Left kidney (tissue), 1 donor: ENCODE measurements at regions not wholly inside any gene's neighbourhood (a gene's known extent, or its start where the extent isn't known, plus 50 kb on each side); places are given as distances from the start of the nearest gene placed in this dataset.
"Not testable (repeated sequence)": the region's sequence is repeated elsewhere in the genome, so short reads cannot be mapped to it uniquely, and the experiment has no call there.

ENCODE experiments used
- DNase-seq: peaks from one replicate; pipeline ENCODE4 v3.0.0-alpha.2; 2013

DNA sequence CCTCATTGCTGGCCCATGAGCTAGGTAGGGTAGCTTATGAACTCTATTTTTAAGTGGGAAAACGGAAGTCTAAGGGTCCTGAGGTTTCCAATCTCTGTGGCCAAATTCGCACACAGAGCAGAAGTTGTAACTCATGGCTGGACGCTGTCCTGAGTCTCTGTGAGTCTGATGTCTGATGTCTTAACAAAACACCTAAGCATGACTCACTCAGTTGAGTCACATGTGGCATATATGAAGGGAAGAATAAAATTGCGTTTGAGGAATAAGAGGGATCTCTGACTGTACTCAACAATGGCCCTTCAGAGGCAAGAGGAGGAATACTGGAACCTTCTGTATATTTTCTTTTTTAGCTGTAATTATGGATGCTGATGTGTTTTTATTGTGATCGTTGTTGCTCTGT, 569.7 kb downstream of the RIT2 start:
- no peak for DNase-seq

DNA sequence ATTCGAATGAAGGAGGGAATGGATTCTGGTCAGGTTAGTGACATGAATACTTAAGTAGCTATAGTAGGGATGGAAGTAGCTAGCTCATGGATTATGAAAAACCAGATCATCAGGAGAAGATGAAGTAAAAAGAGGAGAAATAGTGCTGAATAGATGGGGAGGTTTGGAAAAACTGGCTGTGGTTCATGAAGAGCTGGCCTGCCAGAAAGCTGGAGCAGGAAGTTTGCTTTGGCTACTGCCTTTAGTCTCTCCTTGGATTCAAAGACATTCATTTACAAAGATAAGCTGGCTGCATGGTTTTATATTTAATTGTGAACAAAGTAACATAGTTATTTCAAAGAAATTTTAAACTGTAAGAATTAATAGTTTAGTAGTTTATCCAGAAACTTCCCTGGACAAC, 567.0 kb downstream of the RIT2 start:
- DNase-seq: no peak

DNA sequence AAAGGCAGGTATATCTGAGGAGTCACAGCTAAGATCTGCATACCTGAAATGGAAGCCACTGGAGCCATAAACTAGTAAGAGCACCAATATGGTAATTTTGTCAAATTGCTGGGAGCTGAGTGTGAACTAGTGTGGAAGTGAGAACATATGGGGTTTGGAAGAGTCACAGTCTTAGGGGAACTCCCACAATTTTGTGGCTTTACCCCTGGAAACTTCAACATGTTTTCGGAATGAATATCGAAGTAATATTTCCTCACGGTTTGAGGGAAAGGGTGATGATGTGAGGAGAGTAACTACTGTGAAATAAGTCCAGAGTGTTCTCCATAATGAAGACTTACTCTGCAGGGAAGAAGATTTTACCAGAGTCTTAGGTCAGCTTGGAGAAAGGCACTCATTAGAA, 565.9 kb downstream of the RIT2 start:
- DNase-seq: no peak

DNA sequence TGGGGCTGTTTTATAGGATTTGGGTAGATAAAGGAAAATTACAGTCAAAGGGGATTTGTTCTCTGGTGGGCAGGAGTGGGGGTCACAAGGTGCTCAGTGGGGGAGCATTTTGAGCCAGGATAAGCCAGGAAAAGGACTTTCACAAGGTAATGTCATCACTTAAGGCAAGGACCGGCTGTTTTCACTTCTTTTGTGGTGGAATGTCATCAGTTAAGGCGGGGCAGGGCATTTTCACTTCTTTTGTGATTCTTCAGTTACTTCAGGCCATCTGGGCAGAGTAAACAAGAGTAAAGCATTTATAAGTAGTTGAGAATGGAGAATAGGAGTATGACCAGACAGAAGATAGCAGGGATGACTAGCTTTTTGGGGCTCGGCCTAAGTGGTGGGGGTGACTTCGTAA, 562.9 kb downstream of the RIT2 start:
- DNase-seq: not testable (repeated sequence)

DNA sequence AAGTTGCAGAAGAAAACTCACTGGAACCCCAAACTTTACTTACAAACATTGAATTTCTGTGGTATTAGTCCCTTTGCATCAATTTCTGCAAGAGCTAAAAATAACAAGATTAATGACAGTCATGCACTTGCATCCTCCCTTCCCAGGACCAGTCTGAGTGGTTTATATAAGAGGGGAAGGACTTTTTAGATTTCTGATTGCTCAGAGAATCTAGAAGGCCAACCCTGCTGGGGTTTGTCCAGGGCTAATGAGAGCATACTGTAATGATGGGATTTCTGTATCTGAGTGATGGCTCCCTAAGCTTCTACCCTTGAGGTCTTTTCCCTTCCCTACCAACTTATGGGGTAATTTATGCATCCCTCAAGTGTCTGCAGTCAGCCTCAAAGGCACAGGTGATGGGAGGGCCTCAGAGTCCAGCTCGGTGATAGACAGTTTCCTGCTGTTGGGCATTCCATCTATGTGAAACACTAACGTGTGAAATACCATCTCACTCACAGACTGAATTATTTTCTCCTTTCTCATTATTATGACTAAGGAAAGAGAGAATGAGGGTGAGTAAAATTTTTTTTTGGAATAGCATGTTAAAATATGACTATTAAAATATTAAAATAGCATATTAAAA, 556.3 kb downstream of the RIT2 start:
- DNase-seq: no peak

DNA sequence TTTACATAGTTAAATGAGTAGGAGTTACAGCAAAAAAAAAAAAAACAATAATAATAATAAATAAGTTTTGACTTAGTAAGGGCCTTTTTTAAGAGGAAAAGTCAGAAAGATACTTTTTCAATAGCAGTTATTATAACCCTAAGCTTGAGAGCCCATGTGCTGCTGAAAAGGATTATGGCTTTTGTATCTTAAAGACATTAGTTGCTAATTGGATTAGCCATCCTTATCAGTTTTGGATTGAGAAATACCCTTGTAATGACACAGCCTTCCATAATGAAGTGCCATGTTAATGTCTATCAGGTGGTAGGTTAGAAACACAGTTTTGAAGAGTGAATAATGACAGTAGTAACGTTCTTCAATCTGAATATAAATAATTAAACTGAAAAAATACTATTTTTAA, 554.0 kb downstream of the RIT2 start:
- no peak for DNase-seq

DNA sequence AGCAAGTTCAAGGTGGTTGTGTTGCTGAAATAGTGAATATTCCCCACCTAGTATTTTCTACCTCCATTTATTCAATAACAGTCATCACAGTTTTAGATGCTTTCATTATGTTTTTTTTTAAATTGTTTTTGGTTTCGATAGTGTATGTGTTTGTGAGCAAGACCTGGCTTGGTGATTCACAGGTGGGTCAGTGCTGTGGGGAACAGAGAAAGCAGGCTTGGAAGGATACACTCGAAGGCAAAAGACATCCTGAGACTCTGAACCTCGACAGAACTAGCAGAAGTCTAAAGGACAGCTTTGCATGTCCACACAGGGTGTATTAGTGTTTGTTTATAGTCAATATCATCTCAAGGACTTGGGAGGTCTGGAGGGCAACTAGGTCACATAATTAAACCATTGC, 551.5 kb downstream of the RIT2 start:
- DNase-seq: no peak

DNA sequence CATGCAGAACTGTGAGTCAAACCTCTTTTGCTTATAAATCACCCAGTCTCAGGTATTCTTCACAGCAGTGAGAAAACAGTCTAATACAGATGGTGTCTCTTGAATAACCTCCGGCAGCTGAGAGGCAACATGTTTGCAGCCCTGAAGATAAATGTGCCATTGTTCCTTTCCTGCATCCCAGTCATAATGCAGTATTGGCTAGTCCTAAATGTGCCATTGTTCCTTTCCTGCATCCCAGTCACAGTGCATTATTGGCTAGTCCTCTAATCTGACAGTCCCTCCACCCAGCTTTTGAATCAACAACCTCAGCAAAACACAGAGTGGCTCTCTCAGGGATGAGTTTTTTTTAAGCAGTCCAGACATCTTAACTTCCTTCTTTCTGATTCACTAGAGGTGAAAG, 550.7 kb downstream of the RIT2 start:
- DNase-seq: no peak

DNA sequence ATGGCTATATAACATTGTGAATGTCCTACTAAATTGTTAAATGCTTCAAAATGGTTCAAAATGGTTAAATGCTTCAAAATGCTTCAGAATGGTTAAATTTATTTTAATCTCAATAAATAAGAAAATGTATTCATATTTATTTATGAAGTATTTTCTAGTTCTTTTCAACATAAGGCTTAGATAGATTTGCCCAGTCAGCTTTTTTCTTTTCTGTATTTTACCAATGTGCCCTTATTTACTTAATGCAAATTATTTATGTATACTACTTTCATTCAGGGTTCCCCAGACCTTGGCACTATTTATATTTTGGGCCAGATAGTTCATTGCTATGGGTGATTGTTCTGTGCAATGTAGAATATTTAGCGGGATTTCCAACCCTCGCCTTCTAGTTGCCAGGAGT, 546.7 kb downstream of the RIT2 start:
- DNase-seq: no peak

DNA sequence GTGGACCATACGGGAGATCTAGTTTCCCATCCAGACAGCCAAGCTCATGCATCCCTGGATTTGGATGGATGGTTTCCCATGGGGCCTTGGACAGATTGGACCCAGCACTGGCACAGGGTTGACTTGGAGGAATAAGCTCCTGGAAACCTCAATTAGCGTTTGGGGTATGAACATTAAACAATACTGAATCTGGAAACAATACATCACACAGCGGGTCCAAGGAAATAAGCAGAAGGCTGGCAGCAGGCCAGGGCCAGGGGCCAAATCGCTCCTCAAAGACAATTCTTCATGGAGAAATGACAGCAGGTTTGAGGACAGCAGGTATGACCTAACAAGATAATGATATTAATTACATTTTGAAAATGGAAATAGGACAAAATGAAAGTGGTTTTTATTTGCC, 540.6 kb downstream of the RIT2 start:
- no peak for DNase-seq

DNA sequence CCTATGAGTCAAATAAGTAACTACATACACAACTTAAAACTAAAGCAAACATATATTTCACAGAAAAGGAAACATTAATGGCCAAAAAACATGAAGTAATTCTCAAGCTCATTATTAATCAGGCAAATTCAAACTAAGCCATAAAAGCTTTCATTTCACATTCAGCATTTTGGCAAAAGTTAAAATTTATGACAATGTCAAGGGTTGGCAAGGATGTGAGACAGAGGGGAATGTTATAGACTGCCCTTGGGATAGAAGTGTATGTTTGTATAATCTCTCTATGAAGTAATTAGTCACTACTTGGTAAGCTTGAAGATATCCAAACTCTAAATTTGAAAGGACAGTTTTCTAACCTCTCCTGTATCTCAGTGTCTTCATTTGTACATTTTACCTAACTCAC, 539.4 kb downstream of the RIT2 start:
- DNase-seq: no peak

DNA sequence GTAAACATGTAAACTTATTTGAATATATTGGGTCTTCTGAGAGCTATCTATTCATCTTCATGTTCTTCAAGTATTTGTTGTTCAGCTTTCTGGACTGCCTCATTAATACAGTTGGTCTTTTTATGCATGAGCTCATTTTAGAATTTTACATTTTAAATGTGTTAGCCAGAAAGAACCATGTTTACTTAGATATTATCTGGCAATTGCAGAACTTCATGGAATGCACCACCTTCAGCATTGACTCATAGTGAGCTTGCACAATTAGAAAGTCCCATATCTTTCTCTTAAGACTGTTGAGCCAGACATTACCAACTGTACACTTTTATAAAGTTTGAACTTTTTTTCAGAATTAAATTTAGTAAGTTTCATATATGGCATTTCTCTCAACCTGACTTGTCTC, 536.7 kb downstream of the RIT2 start:
- DNase-seq: no peak

DNA sequence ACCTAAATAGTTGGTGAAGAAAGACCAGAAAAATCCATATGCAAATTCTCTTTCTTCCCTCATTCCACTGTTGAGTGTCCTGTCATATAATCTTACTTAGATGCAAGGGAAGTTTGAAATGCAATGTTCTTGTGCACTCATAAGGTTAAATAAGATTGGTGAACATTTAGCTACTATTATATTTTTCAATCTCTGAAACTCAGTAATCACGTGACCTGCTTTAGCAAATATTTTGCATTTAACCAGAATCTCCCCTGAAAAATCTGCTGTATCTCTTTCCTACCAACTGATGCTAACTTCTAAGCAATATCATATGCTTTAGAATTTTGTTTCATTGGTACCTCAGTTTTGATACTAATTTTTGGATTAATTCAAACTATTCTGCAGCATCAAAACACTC, 533.2 kb downstream of the RIT2 start:
- DNase-seq: no peak

DNA sequence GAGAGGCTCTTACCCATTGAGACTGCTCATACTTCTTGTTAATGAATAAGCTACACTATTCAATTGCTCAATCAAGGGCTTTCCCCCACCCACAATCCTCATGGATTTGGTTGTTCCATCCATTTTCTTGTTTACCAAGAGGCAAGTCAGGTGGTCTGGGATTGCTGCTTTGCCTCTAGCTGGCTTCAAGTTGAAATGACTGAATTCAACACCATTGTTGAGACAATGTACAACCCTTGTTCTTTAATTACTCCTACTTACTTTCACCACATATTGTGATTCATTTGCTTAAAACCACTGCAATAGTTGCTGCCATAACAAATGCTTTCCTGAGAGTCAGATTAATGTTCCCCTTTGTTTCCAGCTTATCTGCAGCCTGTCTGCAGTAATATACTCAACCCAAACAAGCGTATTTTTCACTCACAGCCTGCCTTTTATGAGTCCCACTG, 532.2 kb downstream of the RIT2 start:
- DNase-seq: no peak

DNA sequence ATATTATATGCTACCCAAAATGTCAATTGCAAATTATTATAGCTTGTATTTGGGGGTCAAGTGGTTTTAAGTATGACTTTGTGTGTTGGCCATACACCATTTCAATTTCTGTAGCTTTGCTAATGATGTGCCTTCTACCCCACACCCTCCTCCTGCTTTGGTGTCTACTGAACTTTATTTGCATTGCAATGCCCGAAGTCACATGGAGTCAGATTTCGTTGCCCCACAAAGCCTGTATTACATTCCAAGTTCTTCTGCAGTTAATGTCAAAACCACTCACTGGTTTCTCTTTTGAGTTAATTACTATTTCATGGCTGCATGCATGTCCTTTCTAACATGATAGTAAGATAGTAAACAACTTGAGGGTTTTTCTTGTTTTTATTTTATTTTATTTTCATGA, 528.9 kb downstream of the RIT2 start:
- DNase-seq: no peak

DNA sequence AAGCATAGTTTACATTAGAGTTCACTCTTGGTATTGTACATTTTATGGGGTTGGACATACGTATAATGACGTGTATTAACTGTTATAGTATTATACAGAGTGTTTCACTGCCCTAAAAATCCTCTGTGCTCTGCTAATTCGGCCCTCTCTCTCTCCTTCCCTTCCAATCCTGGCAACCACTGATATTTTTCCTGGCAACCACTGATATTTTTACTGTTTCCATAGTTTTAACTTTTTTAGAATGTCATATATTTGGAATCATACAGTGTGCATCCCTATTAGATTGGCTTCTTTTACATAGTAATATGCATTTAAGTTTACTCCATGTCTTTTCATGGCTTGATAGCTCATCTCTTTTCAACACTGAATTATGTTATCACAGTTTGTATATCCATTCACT, 526.7 kb downstream of the RIT2 start:
- DNase-seq: no peak

DNA sequence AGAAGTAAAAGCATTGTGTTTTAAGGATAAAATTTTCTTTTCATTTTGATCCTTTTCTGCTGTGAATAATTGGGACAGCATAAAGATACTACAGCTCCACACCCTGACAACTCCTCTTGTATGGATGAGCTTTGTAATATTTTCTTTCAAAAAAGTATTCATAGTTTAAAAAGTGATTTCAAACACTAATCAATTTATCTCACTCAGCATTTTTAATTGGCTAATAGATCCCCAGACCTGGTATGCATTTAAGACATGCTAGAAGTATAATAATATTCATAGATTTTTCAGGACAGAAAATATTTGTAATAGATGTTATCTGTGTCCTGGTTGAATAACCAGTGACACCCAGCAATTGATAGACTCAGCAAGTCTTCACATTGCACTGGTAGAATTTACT, 510.7 kb downstream of the RIT2 start:
- no peak for DNase-seq

DNA sequence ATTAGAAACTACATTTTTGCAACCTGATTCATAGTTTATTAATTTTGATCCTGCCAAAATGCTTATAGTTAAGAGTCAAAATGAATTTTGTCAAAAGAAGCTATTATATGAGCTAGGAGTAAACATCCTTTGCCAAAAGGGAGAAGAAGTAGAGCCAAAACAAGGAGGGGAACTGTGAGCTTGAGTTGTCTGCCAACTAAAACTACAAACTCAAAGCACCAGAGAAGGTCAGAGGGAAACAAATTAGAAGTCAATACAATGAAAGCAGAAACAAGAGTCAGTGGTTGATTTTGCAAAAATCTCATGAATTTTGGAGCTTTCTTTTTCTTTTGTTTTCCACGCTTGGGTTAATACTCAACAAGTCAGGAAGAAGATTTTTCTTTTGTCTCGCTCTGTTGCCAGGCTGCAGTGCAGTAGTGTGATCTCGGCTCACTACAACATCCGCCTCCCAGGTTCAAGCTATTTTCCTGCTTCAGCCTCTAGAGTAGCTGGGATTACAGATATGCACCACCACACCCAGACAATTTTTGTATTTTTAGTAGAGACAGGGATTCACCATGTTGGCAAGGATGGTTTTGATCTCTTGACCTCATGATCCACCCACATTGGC, 508.5 kb downstream of the RIT2 start:
- no peak for DNase-seq

DNA sequence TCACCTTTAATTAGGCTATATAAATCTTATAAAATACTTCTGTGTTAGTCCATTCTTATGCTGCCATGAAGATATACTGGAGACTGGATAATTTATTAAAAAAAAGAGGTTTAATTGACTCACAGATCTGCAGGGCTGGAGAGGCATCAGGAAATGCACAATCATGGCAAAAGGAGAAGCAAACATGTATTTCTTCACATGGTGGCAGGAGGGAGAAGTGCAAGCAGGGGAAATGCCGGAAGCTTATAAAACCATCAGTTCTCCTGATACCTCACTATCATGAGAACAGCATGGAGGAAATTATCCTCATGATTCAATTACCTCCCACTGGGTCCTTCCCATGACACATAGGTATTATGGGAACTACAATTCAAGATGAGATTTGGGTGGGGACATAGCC, 504.4 kb downstream of the RIT2 start:
- no peak for DNase-seq

DNA sequence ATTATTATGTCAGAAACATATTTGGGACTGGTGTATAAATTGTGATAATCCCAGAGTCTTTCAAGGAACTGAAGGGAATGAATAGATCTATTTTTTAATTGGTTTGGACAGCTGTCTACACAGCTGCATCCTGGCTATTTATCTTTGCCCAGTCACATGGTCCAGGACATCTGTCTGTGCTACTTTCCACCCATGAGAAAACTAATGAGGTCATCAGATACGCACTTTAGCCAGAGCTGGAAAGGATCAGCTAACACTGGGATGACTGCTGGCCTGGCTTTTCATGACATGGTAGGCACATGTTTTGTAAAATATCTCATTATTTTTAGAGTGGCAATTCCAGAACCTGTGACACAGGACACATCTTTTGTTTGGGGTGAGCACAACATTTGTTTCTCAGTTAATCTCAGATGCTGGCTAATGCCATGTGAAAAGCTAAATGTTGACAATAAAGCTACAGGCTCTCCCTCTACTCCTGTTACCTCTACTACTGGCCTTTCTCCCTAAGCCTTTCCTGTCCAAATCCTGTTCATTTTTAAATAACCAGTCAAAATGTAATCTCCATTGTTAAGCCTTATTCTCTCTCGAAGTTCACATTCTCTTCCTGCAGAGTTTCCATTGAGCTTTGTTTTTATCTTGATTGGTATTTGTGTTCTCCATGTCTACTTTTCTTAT, 500.7 kb downstream of the RIT2 start:
- DNase-seq: no peak

DNA sequence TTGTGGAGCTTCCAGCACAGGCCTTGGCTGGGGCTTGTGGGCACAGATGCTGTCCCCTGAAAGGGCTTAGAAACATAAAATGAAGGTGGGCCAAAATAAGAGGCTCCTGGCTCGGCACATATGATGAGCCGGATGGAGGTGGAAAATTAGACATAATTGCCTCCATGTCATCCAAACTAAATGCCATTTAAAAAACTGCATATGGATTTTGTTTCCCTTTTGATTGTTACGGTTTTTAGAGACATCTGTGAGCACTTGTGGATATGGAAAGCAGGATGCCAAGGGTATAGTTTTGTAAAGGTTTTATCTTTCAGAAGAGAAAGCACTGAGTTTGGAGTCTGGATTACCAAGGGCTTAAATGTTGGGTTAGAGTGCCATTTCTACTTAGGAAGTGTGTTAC, 498.3 kb downstream of the RIT2 start:
- no peak for DNase-seq

DNA sequence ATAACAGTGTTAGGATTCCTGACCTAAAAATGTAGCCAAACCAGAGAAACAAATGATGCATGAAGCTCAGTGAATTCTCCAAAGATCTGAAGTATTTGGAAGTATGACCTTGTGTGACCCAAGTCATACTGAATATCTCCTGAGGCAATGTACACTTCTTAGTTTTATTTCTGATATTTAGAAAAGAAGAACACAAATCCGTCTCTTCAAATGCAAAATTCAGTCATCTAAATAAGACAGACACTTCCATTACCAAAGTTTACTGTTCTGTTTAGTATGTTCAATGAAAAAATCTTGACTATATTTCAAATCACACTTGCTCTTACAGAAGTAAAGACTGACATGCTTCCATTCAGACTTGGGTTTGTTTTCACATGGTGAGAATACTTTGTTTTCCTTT, 495.7 kb downstream of the RIT2 start:
- DNase-seq: no peak

DNA sequence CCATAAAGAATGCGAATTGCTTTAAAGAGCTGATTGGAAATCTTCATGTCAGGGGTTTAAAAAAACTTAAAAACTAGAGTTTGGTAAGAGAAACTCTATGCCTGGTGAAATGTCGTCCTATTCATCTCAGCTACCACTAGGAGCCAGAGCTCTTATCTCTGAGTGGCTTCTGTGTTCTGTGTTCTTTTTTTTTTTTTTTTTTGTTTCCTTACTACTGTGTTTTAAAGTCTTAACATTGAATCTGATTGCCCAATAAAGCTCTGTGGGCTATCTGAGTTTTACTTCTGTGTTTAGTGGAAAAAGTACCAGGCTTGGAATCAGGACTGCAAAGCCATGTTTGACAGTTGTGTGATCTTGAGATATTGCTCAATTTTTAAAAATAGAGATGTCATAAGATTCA, 494.8 kb downstream of the RIT2 start:
- DNase-seq: no peak

DNA sequence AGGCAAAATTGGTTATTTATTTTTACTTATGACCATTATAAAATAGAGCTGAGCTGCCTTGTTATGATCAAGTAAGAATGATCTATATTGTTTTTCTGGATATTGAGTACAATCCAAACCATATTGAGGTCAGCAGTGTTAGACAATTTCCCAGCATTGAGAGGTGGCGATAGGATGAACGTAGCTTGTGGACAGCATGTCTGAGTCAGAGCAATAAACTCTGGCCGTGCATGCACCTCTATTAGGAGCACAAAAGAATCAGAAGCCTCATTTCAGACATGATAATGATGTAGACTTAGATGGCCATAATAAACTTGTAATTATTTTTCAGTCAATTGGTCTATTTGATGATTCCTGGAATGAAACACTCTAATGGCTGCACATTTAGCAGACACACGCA, 491.6 kb downstream of the RIT2 start:
- no peak for DNase-seq
